ENCODE measurements at regions not wholly inside any gene's neighbourhood (a gene's known extent, or its start where the extent isn't known, plus 50 kb on each side); places are given as distances from the start of the nearest gene placed in this dataset.
"Not testable (repeated sequence)": the region's sequence is repeated elsewhere in the genome, so short reads cannot be mapped to it uniquely, and the experiment has no call there.

GRCh38 chr1:199591468-199591867 lies 436.0 kb upstream of the NR5A2 start:
- DNase-seq, result no peak

DNA sequence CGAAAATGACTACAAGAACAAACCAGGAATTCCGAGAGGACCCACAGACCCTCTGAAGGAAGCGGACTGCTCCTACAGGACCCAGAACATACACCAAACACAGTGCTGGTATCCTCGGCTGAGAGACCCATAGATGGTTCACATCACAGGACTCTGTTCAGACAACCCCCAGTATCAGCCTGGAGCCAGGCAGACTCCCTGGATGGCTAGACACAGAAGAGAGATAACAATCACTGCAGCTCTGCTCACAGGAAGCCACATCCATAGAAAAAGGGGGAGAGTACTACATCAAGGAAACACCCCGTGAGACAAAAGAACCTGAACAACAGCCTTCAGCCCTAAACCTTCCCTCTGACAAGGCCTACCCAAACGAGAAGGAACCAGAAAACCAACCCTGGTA lies 434.0 kb upstream of the NR5A2 start:
- DNase-seq, result no peak

- DNase-seq, result not testable (repeated sequence)
Measured at GRCh38 chr1:199596448-199596847, 431.1 kb upstream of the NR5A2 start.

- no peak for DNase-seq
Measured at GRCh38 chr1:199597152-199597551, 430.4 kb upstream of the NR5A2 start.

DNA sequence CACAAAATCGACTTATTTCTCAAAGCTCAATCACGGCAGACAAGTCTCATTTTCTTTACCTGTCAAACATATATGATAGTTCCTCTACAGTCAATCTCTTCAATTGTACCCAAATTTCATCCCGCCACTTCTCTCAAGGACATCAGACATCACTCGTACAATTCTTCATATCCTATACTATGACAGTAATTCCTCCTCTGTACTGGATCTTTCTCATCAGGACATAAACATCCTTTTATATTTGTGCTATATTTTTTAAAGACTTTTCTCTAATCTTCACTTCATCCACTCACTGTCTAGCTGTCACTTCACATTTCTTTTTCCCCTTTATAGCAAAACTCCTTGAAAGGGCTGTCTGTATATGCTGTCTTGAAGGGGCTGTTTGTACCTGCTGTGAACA lies 419.1 kb upstream of the NR5A2 start:
- DNase-seq, result no peak

GRCh38 chr1:199612976-199613774 lies 414.3 kb upstream of the NR5A2 start:
- DNase-seq, result no peak

DNA sequence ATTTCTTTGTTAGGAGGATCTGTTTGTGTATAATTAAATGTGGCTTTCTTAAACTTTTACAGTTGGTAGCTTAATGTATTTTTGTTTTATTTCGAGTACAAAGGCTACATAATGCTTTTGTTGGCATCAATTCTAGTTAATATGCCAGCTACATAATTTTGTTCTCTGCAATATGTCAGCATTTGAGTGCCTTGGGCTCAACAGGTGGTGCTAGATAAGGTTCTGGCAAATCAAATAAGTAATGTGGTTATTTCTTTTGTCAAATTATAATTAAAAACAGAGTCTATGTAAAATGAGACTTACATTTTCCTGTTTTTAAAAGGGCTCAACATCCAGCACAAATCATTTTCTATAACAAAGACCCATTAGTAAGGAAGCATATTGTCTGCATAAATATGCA lies 410.6 kb upstream of the NR5A2 start:
- no peak for DNase-seq

DNA sequence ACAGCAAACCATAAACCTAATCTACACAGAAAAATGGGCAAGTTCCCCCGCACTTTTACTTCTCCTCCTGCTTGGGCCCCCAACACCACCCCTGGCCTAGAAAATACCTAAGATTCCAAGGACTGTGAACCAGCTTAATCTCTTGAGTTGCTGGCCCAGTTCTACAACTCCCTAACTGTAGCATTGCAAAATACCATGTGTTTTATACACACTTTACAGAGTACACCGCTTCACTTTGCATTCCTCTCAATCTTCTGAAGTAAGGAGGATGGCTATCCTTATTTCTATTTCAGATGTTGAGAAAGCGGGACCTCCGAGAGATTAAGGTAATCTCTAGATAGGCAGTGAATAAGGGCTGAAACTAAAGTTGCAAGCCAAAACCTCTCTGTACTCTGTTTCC lies 408.3 kb upstream of the NR5A2 start:
- DNase-seq, result no peak

DNA sequence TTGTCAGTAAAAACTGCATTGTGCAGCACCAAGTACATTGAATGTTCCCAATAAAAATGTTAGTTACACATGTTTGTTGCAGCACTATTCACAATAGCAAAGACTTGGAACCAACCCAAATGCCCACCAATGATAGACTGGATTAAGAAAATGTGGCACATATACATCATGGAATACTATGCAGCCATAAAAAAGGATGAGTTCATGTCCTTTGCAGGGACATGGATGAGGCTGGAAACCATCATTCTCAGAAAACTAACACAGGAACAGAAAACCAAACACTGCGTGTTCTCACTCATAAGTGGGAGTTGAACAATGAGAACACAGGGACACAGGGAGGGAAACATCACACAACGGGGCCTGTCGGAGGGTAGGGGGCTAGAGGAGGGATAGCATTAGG lies 401.3 kb upstream of the NR5A2 start:
- DNase-seq, result not testable (repeated sequence)

DNA sequence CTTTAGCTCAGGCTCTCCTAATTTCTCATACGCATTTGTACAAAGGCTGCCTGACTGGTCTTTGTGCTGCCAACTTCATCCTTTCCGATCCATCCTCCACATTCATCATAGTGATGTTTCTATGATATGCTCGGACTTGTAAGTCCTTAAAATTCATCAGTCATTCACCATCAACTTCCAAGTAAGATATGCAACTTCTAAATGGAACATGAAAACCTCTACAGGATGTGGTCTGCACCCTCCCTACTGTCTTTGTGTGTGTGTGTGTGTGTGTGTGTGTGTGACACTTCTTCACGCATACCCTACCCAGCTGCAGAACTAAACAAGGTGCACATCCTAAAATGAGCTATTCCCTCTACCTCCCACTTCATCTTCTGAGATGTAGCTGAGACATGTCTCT lies 397.9 kb upstream of the NR5A2 start:
- no peak for DNase-seq

DNA sequence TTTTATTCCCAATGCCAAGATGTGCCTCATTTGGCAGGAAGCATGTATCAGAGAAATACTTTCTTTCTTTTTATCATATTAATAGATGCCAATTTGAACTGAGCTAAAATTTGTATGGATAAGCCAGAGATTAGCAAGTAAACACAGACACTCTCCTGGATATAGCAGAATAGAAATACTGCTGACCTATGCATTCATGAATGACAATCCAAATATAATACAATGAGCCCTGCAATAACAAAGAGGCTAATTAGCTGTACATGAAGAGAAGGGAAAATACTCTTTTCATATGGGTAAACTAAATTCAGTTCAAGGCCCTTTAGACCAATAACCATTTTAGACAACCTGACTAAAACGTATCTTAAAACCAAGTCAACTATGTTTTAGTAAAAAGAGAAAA lies 388.1 kb upstream of the NR5A2 start:
- DNase-seq, result no peak

GRCh38 chr1:199641531-199641930 lies 386.0 kb upstream of the NR5A2 start:
- DNase-seq, result no peak

- no peak for DNase-seq
Measured at GRCh38 chr1:199644912-199645311, 382.6 kb upstream of the NR5A2 start.

DNA sequence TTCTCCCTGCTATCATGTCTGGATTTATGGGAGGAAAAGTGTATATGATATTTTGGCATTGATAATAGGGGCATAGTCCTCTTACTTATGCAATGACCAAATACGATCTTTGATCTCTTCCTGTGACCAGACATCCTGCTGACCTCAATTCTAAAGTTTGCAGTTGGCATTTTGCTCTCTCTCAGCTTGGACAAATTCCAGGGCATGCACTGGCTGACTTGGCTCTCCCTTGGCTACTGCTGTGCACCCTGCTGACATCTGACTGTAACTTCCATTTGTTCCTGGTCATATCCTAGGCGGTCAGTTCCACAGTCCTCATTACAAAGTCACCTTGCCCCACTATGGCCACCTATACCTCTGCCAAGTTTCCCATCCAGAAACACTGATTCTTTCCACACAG lies 380.7 kb upstream of the NR5A2 start:
- DNase-seq, result no peak

- DNase-seq, result no peak
Measured at GRCh38 chr1:199657449-199657848, 370.1 kb upstream of the NR5A2 start.

DNA sequence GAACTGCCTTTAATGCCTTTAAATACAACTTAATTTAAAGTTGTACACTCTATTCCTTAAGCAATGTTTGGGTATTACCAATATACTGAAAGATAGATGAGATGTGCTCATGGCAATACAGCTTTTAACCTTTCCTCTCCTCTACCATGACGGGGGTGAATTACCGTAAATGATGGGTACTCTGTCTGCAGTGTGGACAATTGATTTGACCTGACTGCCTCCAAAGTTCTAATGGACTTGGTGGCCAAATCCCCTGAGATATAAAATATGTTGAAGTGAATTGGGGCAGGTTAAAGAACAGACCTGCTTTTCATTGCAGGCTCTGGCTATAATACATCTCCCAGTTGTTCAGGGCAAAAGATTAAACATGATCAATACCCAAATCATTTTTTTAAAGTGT lies 367.4 kb upstream of the NR5A2 start:
- no peak for DNase-seq

GRCh38 chr1:199665371-199665770 lies 362.1 kb upstream of the NR5A2 start:
- DNase-seq, result no peak

DNA sequence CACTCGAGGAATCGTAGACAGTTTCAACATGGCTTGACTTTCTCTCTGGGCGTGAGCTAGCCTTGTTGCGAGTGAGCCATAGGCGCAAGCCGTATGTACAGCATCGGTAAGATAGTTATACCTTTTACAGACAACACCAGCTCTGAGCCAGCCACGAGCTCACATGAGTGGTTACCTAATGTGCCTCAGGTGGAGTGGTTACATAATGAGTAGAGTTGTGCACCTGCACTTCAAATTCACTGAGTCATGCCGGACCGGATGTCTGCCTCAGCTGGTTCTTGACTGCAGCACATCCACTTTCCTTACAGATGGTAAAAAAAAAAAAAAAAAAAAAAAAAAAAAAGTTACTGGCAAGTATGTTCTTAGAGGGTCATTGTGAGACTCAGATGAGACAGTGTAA lies 360.4 kb upstream of the NR5A2 start:
- no peak for DNase-seq

GRCh38 chr1:199669916-199670315 lies 357.6 kb upstream of the NR5A2 start:
- DNase-seq, result no peak

- no peak for DNase-seq
Measured at GRCh38 chr1:199671684-199672083, 355.8 kb upstream of the NR5A2 start.

DNA sequence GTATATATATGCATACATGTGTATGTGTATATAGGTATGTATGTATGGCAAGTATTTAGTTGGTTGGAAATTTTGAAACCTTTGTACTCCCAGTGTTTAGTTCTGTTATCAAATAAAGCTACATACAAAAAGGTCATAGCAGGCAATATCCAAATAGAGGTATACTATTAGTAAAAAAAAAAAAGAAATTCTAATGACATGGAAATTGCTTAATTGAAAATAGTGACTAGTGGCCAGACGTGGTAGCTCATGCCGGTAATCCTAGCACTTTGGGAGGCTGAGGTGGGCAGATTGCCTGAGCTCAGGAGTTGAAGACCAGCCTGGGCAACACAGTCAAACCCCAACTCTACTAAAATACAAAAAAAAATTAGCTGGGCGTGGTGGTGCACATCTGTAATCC lies 351.6 kb upstream of the NR5A2 start:
- DNase-seq, result no peak

DNA sequence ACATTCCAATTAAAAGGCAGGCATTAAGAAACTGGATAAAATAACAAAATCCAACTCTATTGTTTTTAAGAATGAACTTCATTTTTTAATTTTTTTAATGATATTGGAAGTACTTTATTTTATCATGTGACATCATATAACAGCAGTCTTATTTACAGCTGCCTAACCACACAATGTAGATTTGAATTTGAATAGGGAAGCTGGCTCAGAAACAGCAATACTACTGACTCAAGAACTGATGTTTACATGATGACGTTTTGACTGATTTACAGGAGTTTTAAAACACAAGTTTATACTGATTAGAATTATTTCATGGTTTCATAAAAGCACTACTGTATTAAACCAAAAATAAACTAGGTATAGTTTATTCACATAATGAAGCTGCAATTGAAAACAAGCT lies 348.7 kb upstream of the NR5A2 start:
- no peak for DNase-seq

DNA sequence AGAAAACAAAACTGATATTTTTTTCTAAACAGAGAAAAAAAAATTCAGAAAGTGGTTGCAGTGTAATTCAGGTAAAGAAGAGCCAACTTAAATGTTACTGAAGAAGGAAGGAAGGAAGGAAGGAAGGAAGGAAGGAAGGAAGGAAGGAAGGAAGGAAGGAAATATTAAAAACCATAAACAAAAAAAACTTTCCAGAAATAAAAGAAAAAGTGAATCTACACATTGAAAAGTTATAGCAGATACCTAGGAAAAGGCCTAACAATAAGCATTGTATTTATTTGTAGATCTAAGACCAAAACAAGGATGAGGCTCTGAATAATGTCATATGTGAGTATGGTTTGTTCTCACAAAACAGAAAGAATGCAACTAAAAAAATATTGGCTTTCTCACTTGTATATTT lies 345.4 kb upstream of the NR5A2 start:
- DNase-seq, result no peak
